SK-MEL-5 (cell line): ENCODE measurements at regions not wholly inside any gene's neighbourhood (a gene's known extent, or its start where the extent isn't known, plus 50 kb on each side); places are given as distances from the start of the nearest gene placed in this dataset.
"Not testable (repeated sequence)": the region's sequence is repeated elsewhere in the genome, so short reads cannot be mapped to it uniquely, and the experiment has no call there.

Experiments used
- DNase-seq: peaks from one replicate; pipeline ENCODE4 v3.0.0-alpha.2; 2016; ENCODE audit warnings: low read depth, low spot score
- in situ Hi-C: cut with HindIII; loops from 2 replicates; pipeline ENCODE4 v1.10.0; 2016; ENCODE audit warnings: low sequenced_read_pairs, high pct_unique_total_duplicates, low pct_unique_long_range_greater_than_20kb

- DNase-seq, in situ Hi-C loops: not testable (repeated sequence)
Measured at GRCh38 chr17:72472853-72473390, 352.1 kb downstream of the SOX9 start.

DNA sequence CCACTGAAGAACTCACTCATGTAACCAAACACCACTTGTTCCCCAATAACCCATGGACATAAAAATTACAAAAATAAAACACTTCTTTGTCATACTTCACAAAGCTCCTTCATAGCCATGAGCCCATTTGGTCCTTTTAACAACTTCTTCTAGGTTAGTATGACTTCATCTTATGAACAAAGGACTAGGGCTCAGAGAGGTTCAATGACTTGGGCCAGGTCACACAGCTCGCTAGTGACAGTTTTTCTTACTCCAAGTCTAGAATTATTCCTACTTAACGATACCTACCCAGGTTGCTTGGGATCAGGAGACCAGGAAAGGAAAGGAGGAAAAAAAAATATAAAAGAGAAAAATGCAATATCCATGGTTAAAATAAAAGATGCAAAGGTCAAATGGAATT, 353.4 kb downstream of the SOX9 start:
- in situ Hi-C loops: no loop called here

GRCh38 chr17:72474719-72475477, 354.1 kb downstream of the SOX9 start:
- in situ Hi-C loops: no loop called here
- DNase-seq: no peak

More for the DNA sequence above, 353.4 kb downstream of the SOX9 start:
- DNase-seq: no peak

- in situ Hi-C loops: no loop called here
- no peak for DNase-seq
Measured at GRCh38 chr17:72476134-72476533, 355.3 kb downstream of the SOX9 start.

- in situ Hi-C loops: no loop called here
- no peak for DNase-seq
Measured at GRCh38 chr17:72476575-72476986, 355.8 kb downstream of the SOX9 start.

DNA sequence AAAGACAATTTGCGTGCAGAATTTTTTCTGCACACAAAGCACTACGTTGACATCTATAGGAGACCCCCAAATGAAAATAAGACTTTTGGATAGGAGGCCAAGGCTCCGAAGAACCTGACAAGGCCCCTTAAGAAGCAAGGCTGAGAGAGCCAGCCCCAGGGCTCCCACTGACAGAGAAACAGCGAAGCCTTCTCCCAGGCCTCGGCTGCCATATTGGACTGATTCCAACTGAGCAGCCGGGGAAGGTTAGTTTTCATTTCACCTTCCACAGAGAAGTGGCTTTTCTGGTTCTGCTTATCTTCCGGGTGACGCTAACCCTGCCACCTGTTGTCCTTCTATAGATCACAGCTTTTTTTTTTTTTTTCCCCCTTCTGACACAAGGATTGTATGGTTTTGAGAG, 356.7 kb downstream of the SOX9 start:
- DNase-seq: no peak
- in situ Hi-C loops: no loop called here

- no peak for DNase-seq
- in situ Hi-C loops: no loop called here
Measured at GRCh38 chr17:72479113-72479512, 358.3 kb downstream of the SOX9 start.

DNA sequence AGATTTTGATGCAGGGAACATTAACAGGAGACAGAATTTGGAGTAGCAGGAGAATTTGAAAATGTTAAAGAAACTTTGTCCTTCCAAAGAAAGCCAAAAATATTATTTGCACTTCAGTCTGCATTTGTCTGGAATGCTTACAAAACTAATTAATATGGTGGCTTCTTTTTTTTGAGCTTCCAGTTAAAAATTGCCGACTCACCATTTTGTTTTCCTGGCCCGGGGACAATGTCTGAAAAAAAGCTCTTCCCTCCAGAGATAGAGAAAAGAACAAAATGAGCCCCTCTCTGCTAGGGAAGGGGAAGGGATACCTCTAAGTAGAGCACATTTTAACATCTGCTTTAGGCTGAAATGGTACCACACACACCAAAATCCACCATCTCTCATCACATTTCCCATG, 360.8 kb downstream of the SOX9 start:
- no peak for DNase-seq
- in situ Hi-C loops: no loop called here

DNA sequence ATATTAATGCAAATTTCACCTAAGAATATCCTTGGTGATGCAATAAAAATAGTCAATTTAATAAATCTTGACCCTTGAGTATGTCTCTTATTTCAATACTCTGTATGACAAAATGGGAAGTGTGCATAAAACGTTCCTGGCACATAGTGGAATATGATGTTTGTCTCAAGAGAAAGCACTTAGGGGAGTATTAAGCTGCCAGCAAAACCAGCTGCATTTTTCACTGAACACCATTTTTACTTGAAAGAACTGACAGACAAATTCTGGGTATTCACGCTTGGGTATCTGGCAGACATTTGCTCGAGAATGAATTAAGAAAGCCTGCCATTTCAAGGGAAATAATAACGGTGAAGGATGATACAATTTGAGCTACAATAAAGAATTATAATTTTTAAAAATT, 364.8 kb downstream of the SOX9 start:
- DNase-seq: no peak
- in situ Hi-C loops: no loop called here

- in situ Hi-C loops: no loop called here
- DNase-seq: no peak
Measured at GRCh38 chr17:72486806-72487205, 366.0 kb downstream of the SOX9 start.

GRCh38 chr17:72487731-72488494, 367.1 kb downstream of the SOX9 start:
- in situ Hi-C loops: no loop called here

GRCh38 chr17:72488555-72489271, 367.9 kb downstream of the SOX9 start:
- in situ Hi-C loops: no loop called here
- DNase-seq: no peak

More at GRCh38 chr17:72487731-72488494, 367.1 kb downstream of the SOX9 start:
- DNase-seq: no peak

GRCh38 chr17:72489272-72489641, 368.4 kb downstream of the SOX9 start:
- no peak for DNase-seq
- in situ Hi-C loops: no loop called here

GRCh38 chr17:72491102-72491501, 370.3 kb downstream of the SOX9 start:
- in situ Hi-C loops: no loop called here
- DNase-seq: no peak

DNA sequence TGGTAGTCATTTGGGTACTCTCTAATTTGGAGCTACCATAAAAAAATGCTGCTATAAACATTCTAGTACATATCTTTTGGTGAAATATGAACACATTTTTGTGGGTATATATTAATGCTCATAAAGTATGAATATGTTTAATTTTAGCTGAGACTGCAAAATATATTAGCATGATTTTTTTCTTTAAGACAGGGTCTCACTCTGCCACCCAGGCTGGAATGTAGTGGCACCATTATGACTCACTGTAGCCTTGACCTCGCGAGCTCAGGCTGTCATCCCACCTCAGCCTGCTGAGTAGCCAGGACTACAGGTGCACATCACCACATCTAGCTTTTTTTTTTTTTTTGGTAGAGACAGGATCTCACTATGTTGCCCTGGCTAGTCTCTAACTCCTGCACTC, 371.7 kb downstream of the SOX9 start:
- in situ Hi-C loops: no loop called here
- no peak for DNase-seq

DNA sequence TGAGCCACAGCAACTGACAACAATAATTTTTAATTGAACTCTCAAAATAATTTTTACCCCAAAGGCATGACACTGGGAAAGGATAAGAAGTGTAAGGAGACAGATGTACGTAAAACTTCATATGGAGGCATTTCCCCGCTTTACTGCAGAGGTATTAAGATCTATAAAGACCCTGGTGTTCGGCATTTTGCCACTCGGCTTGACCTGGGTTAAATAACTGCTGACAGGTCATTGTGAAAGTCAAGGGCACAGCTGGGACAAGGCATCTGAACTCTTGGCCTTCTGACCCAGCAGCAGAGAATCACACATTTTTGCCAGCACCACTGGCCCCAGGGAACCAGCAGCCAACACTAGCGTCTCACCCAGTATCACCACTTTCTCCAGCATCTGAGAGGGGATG, 372.1 kb downstream of the SOX9 start:
- in situ Hi-C loops: no loop called here
- DNase-seq: no peak

GRCh38 chr17:72494566-72494965, 373.7 kb downstream of the SOX9 start:
- no peak for DNase-seq
- in situ Hi-C loops: no loop called here

DNA sequence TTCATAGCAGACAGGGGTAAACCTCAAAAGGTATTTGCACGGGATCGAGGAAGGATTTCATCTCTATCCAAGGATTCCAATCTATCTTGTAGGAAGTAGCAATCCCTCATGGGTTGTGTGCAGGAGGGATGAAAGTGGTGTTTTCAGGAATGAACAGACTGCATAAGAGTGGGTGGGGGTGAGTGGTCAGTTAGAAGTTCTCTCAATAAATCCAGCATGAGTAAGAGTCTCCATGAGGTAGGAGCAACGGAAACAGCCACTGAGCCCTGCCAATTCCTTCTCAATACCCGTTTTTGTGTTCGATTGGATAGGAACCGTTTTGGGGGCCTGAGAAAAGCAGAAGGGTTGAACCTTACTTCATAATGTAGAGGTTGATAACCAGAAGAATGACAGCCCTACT, 375.6 kb downstream of the SOX9 start:
- in situ Hi-C loops: no loop called here
- DNase-seq: no peak
